ENCODE measurements at regions not wholly inside any gene's neighbourhood (a gene's known extent, or its start where the extent isn't known, plus 50 kb on each side); places are given as distances from the start of the nearest gene placed in this dataset.

- no peak overlapping the region for H3K4me3 ChIP-seq (ENCODE audit: low read length in 2 of 2)
- H3K9me3 ChIP-seq (ENCODE audit: control insufficient read depth, low read length) = no peaks in the 10 kb centered on the region
- no peak overlapping the region for H3K27ac ChIP-seq (ENCODE audit: low read depth in 1 of 2, low read length in 2 of 2)
- H3K36me3 ChIP-seq (ENCODE audit: control insufficient read depth in 1 of 2, insufficient read depth in 2 of 2, low read length in 1 of 2) = no peaks in the 10 kb centered on the region
- 26 to 27% methylated on average over 3 of the region's 3 CpGs for WGBS, 2 donors
- ATAC-seq (ENCODE audit: low FRiP score) = no peak
- H3K4me1 ChIP-seq (ENCODE audit: control insufficient read depth in 1 of 2, insufficient read depth in 2 of 2, low read length in 2 of 2) = no peaks in the 10 kb centered on the region
- intact Hi-C loops (cut with DNase I) = no loop called here
- DNase-seq = no peak
- H3K27me3 ChIP-seq (ENCODE audit: control insufficient read depth in 1 of 2, insufficient read depth in 2 of 2, low read length in 1 of 2) = no peaks in the 10 kb centered on the region
Measured at GRCh38 chr4:127417885-127418535, 214.7 kb upstream of the INTU start.

- Histone ChIP-seq H3K4me3 (ENCODE audit: low read length in 2 of 2) (no peak overlapping the region), H3K9me3 (ENCODE audit: control insufficient read depth, low read length) (no peaks in the 10 kb centered on the region), H3K36me3 (ENCODE audit: control insufficient read depth in 1 of 2, insufficient read depth in 2 of 2, low read length in 1 of 2) (no peaks in the 10 kb centered on the region), H3K27ac (ENCODE audit: low read depth in 1 of 2, low read length in 2 of 2) (no peak overlapping the region), H3K27me3 (ENCODE audit: control insufficient read depth in 1 of 2, insufficient read depth in 2 of 2, low read length in 1 of 2) (no peaks in the 10 kb centered on the region), H3K4me1 (ENCODE audit: control insufficient read depth in 1 of 2, insufficient read depth in 2 of 2, low read length in 2 of 2) (no peaks in the 10 kb centered on the region)
- ATAC-seq (ENCODE audit: low FRiP score) (no peak), DNase-seq (no peak)
- 39 to 48% methylated on average over 1 of the region's 1 CpG for WGBS, 2 donors
- intact Hi-C loops (cut with DNase I) = no loop called here
Measured at GRCh38 chr4:127419431-127419830, 213.3 kb upstream of the INTU start.

- intact Hi-C loops (cut with DNase I) = no loop called here
- Histone ChIP-seq H3K27ac (ENCODE audit: low read depth in 1 of 2, low read length in 2 of 2) (no peak overlapping the region), H3K27me3 (ENCODE audit: control insufficient read depth in 1 of 2, insufficient read depth in 2 of 2, low read length in 1 of 2) (no peaks in the 10 kb centered on the region), H3K4me1 (ENCODE audit: control insufficient read depth in 1 of 2, insufficient read depth in 2 of 2, low read length in 2 of 2) (no peaks in the 10 kb centered on the region), H3K36me3 (ENCODE audit: control insufficient read depth in 1 of 2, insufficient read depth in 2 of 2, low read length in 1 of 2) (no peaks in the 10 kb centered on the region), H3K4me3 (ENCODE audit: low read length in 2 of 2) (no peak overlapping the region), H3K9me3 (ENCODE audit: control insufficient read depth, low read length) (no peaks in the 10 kb centered on the region)
- ATAC-seq (ENCODE audit: low FRiP score) (peak; percentile 48), DNase-seq (no peak)
Measured at GRCh38 chr4:127421437-127421836, 211.3 kb upstream of the INTU start.

GRCh38 chr4:127425202-127425845 is 207.4 kb upstream of the INTU start:
- intact Hi-C loops (cut with DNase I) = no loop called here
- no peak overlapping the region for H3K27ac ChIP-seq (ENCODE audit: low read depth in 1 of 2, low read length in 2 of 2)
- no peak for DNase-seq
- ATAC-seq (ENCODE audit: low FRiP score) = no peak
- no peaks in the 10 kb centered on the region for H3K36me3 ChIP-seq (ENCODE audit: control insufficient read depth in 1 of 2, insufficient read depth in 2 of 2, low read length in 1 of 2)
- H3K4me1 ChIP-seq (ENCODE audit: control insufficient read depth in 1 of 2, insufficient read depth in 2 of 2, low read length in 2 of 2) = no peaks in the 10 kb centered on the region
- H3K27me3 ChIP-seq (ENCODE audit: control insufficient read depth in 1 of 2, insufficient read depth in 2 of 2, low read length in 1 of 2) = no peaks in the 10 kb centered on the region
- no peak overlapping the region for H3K4me3 ChIP-seq (ENCODE audit: low read length in 2 of 2)
- no peaks in the 10 kb centered on the region for H3K9me3 ChIP-seq (ENCODE audit: control insufficient read depth, low read length)
- 93% methylated on average over 11 of the region's 11 CpGs for WGBS, 2 donors

GRCh38 chr4:127425851-127426250 is 206.9 kb upstream of the INTU start:
- no peak for ATAC-seq (ENCODE audit: low FRiP score)
- WGBS, 2 donors = 95 to 96% methylated on average over 5 of the region's 5 CpGs
- no peak overlapping the region for H3K27ac ChIP-seq (ENCODE audit: low read depth in 1 of 2, low read length in 2 of 2)

GRCh38 chr4:127441571-127441970 is 191.2 kb upstream of the INTU start:
- intact Hi-C loops (cut with DNase I) = no loop called here
- ATAC-seq (ENCODE audit: low FRiP score) (no peak), DNase-seq (no peak)
- H3K9me3 ChIP-seq (ENCODE audit: control insufficient read depth, low read length) = no peaks in the 10 kb centered on the region
- H3K4me1 ChIP-seq (ENCODE audit: control insufficient read depth in 1 of 2, insufficient read depth in 2 of 2, low read length in 2 of 2) = no peaks in the 10 kb centered on the region
- H3K36me3 ChIP-seq (ENCODE audit: control insufficient read depth in 1 of 2, insufficient read depth in 2 of 2, low read length in 1 of 2) = no peaks in the 10 kb centered on the region
- H3K27me3 ChIP-seq (ENCODE audit: control insufficient read depth in 1 of 2, insufficient read depth in 2 of 2, low read length in 1 of 2) = no peaks in the 10 kb centered on the region
- H3K4me3 ChIP-seq (ENCODE audit: low read length in 2 of 2) = no peak overlapping the region
- H3K27ac ChIP-seq (ENCODE audit: low read depth in 1 of 2, low read length in 2 of 2) = no peak overlapping the region

More at GRCh38 chr4:127425851-127426250, 206.9 kb upstream of the INTU start:
- intact Hi-C loops (cut with DNase I) = no loop called here
- Histone ChIP-seq H3K27me3 (ENCODE audit: control insufficient read depth in 1 of 2, insufficient read depth in 2 of 2, low read length in 1 of 2) (no peaks in the 10 kb centered on the region), H3K9me3 (ENCODE audit: control insufficient read depth, low read length) (no peaks in the 10 kb centered on the region), H3K4me1 (ENCODE audit: control insufficient read depth in 1 of 2, insufficient read depth in 2 of 2, low read length in 2 of 2) (no peaks in the 10 kb centered on the region), H3K4me3 (ENCODE audit: low read length in 2 of 2) (no peak overlapping the region), H3K36me3 (ENCODE audit: control insufficient read depth in 1 of 2, insufficient read depth in 2 of 2, low read length in 1 of 2) (no peaks in the 10 kb centered on the region)
- DNase-seq = peak in 1 of 2 donors; percentile 33

- H3K27me3 ChIP-seq (ENCODE audit: control insufficient read depth in 1 of 2, insufficient read depth in 2 of 2, low read length in 1 of 2) = no peaks in the 10 kb centered on the region
- intact Hi-C loops (cut with DNase I) = no loop called here
- H3K36me3 ChIP-seq (ENCODE audit: control insufficient read depth in 1 of 2, insufficient read depth in 2 of 2, low read length in 1 of 2) = no peaks in the 10 kb centered on the region
- WGBS, 2 donors = 37 to 41% methylated on average over 3 of the region's 3 CpGs
- ATAC-seq (ENCODE audit: low FRiP score) (no peak), DNase-seq (no peak)
- no peaks in the 10 kb centered on the region for H3K4me1 ChIP-seq (ENCODE audit: control insufficient read depth in 1 of 2, insufficient read depth in 2 of 2, low read length in 2 of 2)
- H3K9me3 ChIP-seq (ENCODE audit: control insufficient read depth, low read length) = no peaks in the 10 kb centered on the region
- H3K27ac ChIP-seq (ENCODE audit: low read depth in 1 of 2, low read length in 2 of 2) = no peak overlapping the region
- no peak overlapping the region for H3K4me3 ChIP-seq (ENCODE audit: low read length in 2 of 2)
Measured at GRCh38 chr4:127445471-127445870, 187.3 kb upstream of the INTU start.

- H3K27ac ChIP-seq (ENCODE audit: low read depth in 1 of 2, low read length in 2 of 2) = no peak overlapping the region
- no peaks in the 10 kb centered on the region for H3K27me3 ChIP-seq (ENCODE audit: control insufficient read depth in 1 of 2, insufficient read depth in 2 of 2, low read length in 1 of 2)
- no peak for DNase-seq
- no peaks in the 10 kb centered on the region for H3K4me1 ChIP-seq (ENCODE audit: control insufficient read depth in 1 of 2, insufficient read depth in 2 of 2, low read length in 2 of 2)
- intact Hi-C loops (cut with DNase I) = no loop called here
- no peaks in the 10 kb centered on the region for H3K36me3 ChIP-seq (ENCODE audit: control insufficient read depth in 1 of 2, insufficient read depth in 2 of 2, low read length in 1 of 2)
- H3K4me3 ChIP-seq (ENCODE audit: low read length in 2 of 2) = no peak overlapping the region
- ATAC-seq (ENCODE audit: low FRiP score) = no peak
- WGBS, 2 donors = 37 to 40% methylated on average over 4 of the region's 4 CpGs
- H3K9me3 ChIP-seq (ENCODE audit: control insufficient read depth, low read length) = no peaks in the 10 kb centered on the region
Measured at GRCh38 chr4:127446427-127446885, 186.3 kb upstream of the INTU start.

- intact Hi-C loops (cut with DNase I) = no loop called here
- no peak for DNase-seq
- 68 to 70% methylated on average over 1 of the region's 1 CpG for WGBS, 2 donors
- Histone ChIP-seq H3K27me3 (ENCODE audit: control insufficient read depth in 1 of 2, insufficient read depth in 2 of 2, low read length in 1 of 2) (no peaks in the 10 kb centered on the region), H3K4me1 (ENCODE audit: control insufficient read depth in 1 of 2, insufficient read depth in 2 of 2, low read length in 2 of 2) (no peaks in the 10 kb centered on the region), H3K9me3 (ENCODE audit: control insufficient read depth, low read length) (no peaks in the 10 kb centered on the region), H3K36me3 (ENCODE audit: control insufficient read depth in 1 of 2, insufficient read depth in 2 of 2, low read length in 1 of 2) (no peaks in the 10 kb centered on the region), H3K4me3 (ENCODE audit: low read length in 2 of 2) (no peak overlapping the region), H3K27ac (ENCODE audit: low read depth in 1 of 2, low read length in 2 of 2) (no peak overlapping the region)
- ATAC-seq (ENCODE audit: low FRiP score) = no peak
Measured at GRCh38 chr4:127448986-127449385, 183.8 kb upstream of the INTU start.
